H1 (cell line): ENCODE measurements at regions not wholly inside any gene's neighbourhood (a gene's known extent, or its start where the extent isn't known, plus 50 kb on each side); places are given as distances from the start of the nearest gene placed in this dataset.

Experiments
- BRCA1 ChIP-seq: IDR thresholded peaks from 2 replicates; pipeline ENCODE4 v1.6.1; 2012; ENCODE audit warnings: low read depth, low read length, improper control_type of control experiment
- CEBPB ChIP-seq: IDR thresholded peaks from 2 replicates; pipeline ENCODE4 v1.6.1; 2012; ENCODE audit warnings: low read depth, low read length
- EP300 ChIP-seq, 2 experiments: IDR thresholded peaks; 1 replicate in 1 of 2; 2 replicates in 1 of 2; pipeline ENCODE4 v1.6.1; 2011 to 2012; ENCODE audit warnings: low read depth in 2 of 2, low read length in 2 of 2, mild to moderate bottlenecking in 2 of 2, borderline replicate concordance in 1 of 2, inconsistent platforms in 1 of 2, moderate library complexity in 1 of 2
- GTF2F1 ChIP-seq: IDR thresholded peaks from 2 replicates; pipeline ENCODE4 v1.6.1; 2012; ENCODE audit warnings: low read depth, low read length, improper control_type of control experiment, borderline replicate concordance
- RAD21 ChIP-seq, 2 experiments: IDR thresholded peaks in 1 of 2; conservative IDR thresholded peaks in 1 of 2; 2 replicates each; pipeline ENCODE4 v1.6.1; 2011; ENCODE audit warnings: low read depth in 2 of 2, low read length in 2 of 2, improper control_type of control experiment in 1 of 2, inconsistent platforms in 1 of 2, mild to moderate bottlenecking in 1 of 2, moderate library complexity in 1 of 2
- RFX5 ChIP-seq: IDR thresholded peaks from 2 replicates; pipeline ENCODE4 v1.6.1; 2011; ENCODE audit warnings: low read depth, low read length, improper control_type of control experiment, borderline replicate concordance
- RNF2 ChIP-seq: fragments of 200-900, 300-1000 bp; sonication (generic); IDR thresholded peaks from 2 replicates; pipeline ENCODE4 v1.7.1; 2016; ENCODE audit warnings: borderline replicate concordance, low read depth, mild to moderate bottlenecking, antibody characterized with exemption, low read length; ENCODE audit not compliant: poor library complexity, severe bottlenecking; ENCODE audit errors: missing control alignments
- SIN3A ChIP-seq, 2 experiments: IDR thresholded peaks in 1 of 2; conservative IDR thresholded peaks in 1 of 2; 2 replicates each; pipeline ENCODE4 v1.6.1; 2011 to 2012; ENCODE audit warnings: low read length in 2 of 2, improper control_type of control experiment in 1 of 2, low read depth in 1 of 2, mild to moderate bottlenecking in 1 of 2
- SP1 ChIP-seq: IDR thresholded peaks from 2 replicates; pipeline ENCODE4 v1.6.1; 2011; ENCODE audit warnings: low read depth, low read length
- ZNF274 ChIP-seq: IDR thresholded peaks from 2 replicates; pipeline ENCODE4 v1.7.0; 2012; ENCODE audit warnings: low read length, borderline replicate concordance; ENCODE audit errors: extremely low read depth
- TF ChIP-seq, protein P1 (sequence below), 3 experiments: IDR thresholded peaks; 1 replicate in 2 of 3; 2 replicates in 1 of 3; pipeline versions ENCODE4 v1.5.1 to v1.6.1; 2011; ENCODE audit warnings: low read length in 3 of 3, mild to moderate bottlenecking in 3 of 3, inconsistent platforms in 2 of 3, low read depth in 1 of 3, moderate library complexity in 1 of 3; ENCODE audit not compliant: insufficient read depth in 1 of 3; ENCODE audit errors: control extremely low read depth in 1 of 3
- TF ChIP-seq, protein P2 (sequence below): IDR thresholded peaks from 2 replicates; pipeline ENCODE4 v1.6.1; 2012; ENCODE audit warnings: inconsistent platforms

DNA sequence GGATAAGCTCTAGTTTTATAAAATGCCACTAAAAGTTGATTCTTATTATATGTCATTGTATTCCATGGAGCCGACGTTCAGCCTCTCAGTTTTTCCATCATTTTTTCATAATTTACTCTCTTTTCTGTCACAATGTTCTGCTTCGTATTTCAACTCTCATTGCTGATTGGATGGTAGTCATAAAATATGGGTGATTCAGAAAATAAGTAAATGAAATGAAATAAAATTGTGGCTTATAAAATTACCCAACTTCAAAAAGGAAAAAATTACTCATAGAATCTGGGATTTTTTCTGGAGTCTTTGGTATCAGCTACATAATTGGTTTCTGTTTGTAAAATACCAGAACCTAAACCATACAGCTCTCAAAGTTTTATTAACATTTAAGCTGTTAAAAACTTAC, 139.7 kb upstream of the ITGA4 start:
- TF ChIP-seq, protein P1, sequence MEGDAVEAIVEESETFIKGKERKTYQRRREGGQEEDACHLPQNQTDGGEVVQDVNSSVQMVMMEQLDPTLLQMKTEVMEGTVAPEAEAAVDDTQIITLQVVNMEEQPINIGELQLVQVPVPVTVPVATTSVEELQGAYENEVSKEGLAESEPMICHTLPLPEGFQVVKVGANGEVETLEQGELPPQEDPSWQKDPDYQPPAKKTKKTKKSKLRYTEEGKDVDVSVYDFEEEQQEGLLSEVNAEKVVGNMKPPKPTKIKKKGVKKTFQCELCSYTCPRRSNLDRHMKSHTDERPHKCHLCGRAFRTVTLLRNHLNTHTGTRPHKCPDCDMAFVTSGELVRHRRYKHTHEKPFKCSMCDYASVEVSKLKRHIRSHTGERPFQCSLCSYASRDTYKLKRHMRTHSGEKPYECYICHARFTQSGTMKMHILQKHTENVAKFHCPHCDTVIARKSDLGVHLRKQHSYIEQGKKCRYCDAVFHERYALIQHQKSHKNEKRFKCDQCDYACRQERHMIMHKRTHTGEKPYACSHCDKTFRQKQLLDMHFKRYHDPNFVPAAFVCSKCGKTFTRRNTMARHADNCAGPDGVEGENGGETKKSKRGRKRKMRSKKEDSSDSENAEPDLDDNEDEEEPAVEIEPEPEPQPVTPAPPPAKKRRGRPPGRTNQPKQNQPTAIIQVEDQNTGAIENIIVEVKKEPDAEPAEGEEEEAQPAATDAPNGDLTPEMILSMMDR (IDR thresholded peaks at IDR 0.05; ENCODE audit: control extremely low read depth in 1 of 3, insufficient read depth in 1 of 3, low read depth in 1 of 3, low read length in 3 of 3): no peak
- TF ChIP-seq RNF2 (no peak), RAD21 (IDR thresholded peaks at IDR 0.05 in 1 of 2, conservative IDR thresholded peaks at IDR 0.05 in 1 of 2; ENCODE audit: low read depth in 2 of 2, low read length in 2 of 2) (no peak), GTF2F1 (no peak), EP300 (IDR thresholded peaks at IDR 0.05; ENCODE audit: borderline replicate concordance in 1 of 2, low read depth in 2 of 2, low read length in 2 of 2) (no peak), CEBPB (no peak), ZNF274 (no peak), SP1 (no peak), BRCA1 (no peak), SIN3A (conservative IDR thresholded peaks at IDR 0.05 in 1 of 2, IDR thresholded peaks at IDR 0.05 in 1 of 2; ENCODE audit: low read depth in 1 of 2, low read length in 2 of 2) (no peak), RFX5 (no peak)
- TF ChIP-seq, protein P2, sequence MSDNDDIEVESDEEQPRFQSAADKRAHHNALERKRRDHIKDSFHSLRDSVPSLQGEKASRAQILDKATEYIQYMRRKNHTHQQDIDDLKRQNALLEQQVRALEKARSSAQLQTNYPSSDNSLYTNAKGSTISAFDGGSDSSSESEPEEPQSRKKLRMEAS: no peak
